NB4 (cell line): ENCODE measurements at regions not wholly inside any gene's neighbourhood (a gene's known extent, or its start where the extent isn't known, plus 50 kb on each side); places are given as distances from the start of the nearest gene placed in this dataset.

ENCODE experiments used
- MYC ChIP-seq: IDR thresholded peaks from 2 replicates; pipeline ENCODE4 v1.6.1; 2011; ENCODE audit warnings: low read depth, low read length
- POLR2A ChIP-seq: IDR thresholded peaks from 2 replicates; pipeline ENCODE4 v1.6.1; 2011; ENCODE audit warnings: mild to moderate bottlenecking; ENCODE audit not compliant: insufficient read length; ENCODE audit errors: extremely low read depth
- TF ChIP-seq, protein P1 (sequence below): IDR thresholded peaks from one replicate; pipeline ENCODE4 v1.5.1; 2012; ENCODE audit warnings: low read depth, low read length
- TF ChIP-seq, protein P2 (sequence below): IDR thresholded peaks from 2 replicates; pipeline ENCODE4 v1.6.1; 2011; ENCODE audit warnings: low read depth, low read length

DNA sequence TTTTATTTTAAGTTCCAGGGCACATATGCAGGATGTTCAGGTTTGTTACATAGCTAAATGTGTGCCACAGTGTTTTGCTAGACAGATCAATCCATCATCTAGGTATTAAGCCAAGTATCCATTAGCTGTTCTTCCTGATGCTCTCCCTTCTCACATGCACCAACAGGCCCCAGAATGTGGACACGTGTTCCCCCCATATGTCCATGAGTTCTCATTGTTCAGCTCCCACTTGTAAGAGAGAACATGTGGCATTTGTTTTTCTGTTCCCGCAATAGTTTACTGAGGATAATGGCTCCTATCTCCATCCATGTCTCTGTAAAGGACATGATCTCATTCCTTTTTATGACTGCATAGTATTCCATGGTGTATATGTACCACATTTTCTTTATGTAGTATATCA, 374.8 kb upstream of the FAT1 start:
- TF ChIP-seq, protein P1, sequence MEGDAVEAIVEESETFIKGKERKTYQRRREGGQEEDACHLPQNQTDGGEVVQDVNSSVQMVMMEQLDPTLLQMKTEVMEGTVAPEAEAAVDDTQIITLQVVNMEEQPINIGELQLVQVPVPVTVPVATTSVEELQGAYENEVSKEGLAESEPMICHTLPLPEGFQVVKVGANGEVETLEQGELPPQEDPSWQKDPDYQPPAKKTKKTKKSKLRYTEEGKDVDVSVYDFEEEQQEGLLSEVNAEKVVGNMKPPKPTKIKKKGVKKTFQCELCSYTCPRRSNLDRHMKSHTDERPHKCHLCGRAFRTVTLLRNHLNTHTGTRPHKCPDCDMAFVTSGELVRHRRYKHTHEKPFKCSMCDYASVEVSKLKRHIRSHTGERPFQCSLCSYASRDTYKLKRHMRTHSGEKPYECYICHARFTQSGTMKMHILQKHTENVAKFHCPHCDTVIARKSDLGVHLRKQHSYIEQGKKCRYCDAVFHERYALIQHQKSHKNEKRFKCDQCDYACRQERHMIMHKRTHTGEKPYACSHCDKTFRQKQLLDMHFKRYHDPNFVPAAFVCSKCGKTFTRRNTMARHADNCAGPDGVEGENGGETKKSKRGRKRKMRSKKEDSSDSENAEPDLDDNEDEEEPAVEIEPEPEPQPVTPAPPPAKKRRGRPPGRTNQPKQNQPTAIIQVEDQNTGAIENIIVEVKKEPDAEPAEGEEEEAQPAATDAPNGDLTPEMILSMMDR: no peak
- TF ChIP-seq POLR2A (no peak), MYC (no peak)
- TF ChIP-seq, protein P2, sequence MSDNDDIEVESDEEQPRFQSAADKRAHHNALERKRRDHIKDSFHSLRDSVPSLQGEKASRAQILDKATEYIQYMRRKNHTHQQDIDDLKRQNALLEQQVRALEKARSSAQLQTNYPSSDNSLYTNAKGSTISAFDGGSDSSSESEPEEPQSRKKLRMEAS: no peak
